ENCODE measurements at regions not wholly inside any gene's neighbourhood (a gene's known extent, or its start where the extent isn't known, plus 50 kb on each side); places are given as distances from the start of the nearest gene placed in this dataset.
"Not testable (repeated sequence)": the region's sequence is repeated elsewhere in the genome, so short reads cannot be mapped to it uniquely, and the experiment has no call there.

- TF ChIP-seq CTCF (IDR thresholded peaks at IDR 0.05; ENCODE audit: partially characterized antibody, unreplicated experiment): no peak
- H3K4me1 Mint-ChIP-seq (ENCODE audit: low read depth, unreplicated experiment): peaks cover 16% of the 10 kb centered on the region
- H3K9me3 Mint-ChIP-seq (ENCODE audit: unreplicated experiment): peaks cover 2% of the 10 kb centered on the region
- H3K4me3 Mint-ChIP-seq (ENCODE audit: unreplicated experiment): no peak overlapping the region
- H3K36me3 Mint-ChIP-seq (ENCODE audit: unreplicated experiment): no peaks in the 10 kb centered on the region
- H3K27me3 Mint-ChIP-seq (ENCODE audit: unreplicated experiment): peaks cover 4% of the 10 kb centered on the region
- no peak overlapping the region for H3K27ac Mint-ChIP-seq (ENCODE audit: unreplicated experiment)
- DNase-seq: no peak
These were observed 80.8 kb upstream of the SNTG2 start for GRCh38 chr2:869894-870293.

- Mint-ChIP-seq H3K27ac (ENCODE audit: unreplicated experiment) (no peak overlapping the region), H3K36me3 (ENCODE audit: unreplicated experiment) (no peaks in the 10 kb centered on the region), H3K9me3 (ENCODE audit: unreplicated experiment) (peaks cover 2% of the 10 kb centered on the region), H3K4me1 (ENCODE audit: low read depth, unreplicated experiment) (peaks cover 16% of the 10 kb centered on the region), H3K4me3 (ENCODE audit: unreplicated experiment) (no peak overlapping the region), H3K27me3 (ENCODE audit: unreplicated experiment) (peaks cover 4% of the 10 kb centered on the region)
- TF ChIP-seq CTCF (IDR thresholded peaks at IDR 0.05; ENCODE audit: partially characterized antibody, unreplicated experiment): no peak
- DNase-seq: no peak
These were observed 81.2 kb upstream of the SNTG2 start for GRCh38 chr2:869357-869871.

- peaks cover 16% of the 10 kb centered on the region for H3K4me1 Mint-ChIP-seq (ENCODE audit: low read depth, unreplicated experiment)
- not testable (repeated sequence) for H3K27ac Mint-ChIP-seq (ENCODE audit: unreplicated experiment); H3K27me3 Mint-ChIP-seq (ENCODE audit: unreplicated experiment); H3K36me3 Mint-ChIP-seq (ENCODE audit: unreplicated experiment); H3K4me3 Mint-ChIP-seq (ENCODE audit: unreplicated experiment); H3K9me3 Mint-ChIP-seq (ENCODE audit: unreplicated experiment); DNase-seq
These were observed 81.8 kb upstream of the SNTG2 start for GRCh38 chr2:868857-869256.

GRCh38 chr2:867296-867695, 83.4 kb upstream of the SNTG2 start:
- peaks cover 16% of the 10 kb centered on the region for H3K4me1 Mint-ChIP-seq (ENCODE audit: low read depth, unreplicated experiment)
- no peak for TF ChIP-seq CTCF (IDR thresholded peaks at IDR 0.05; ENCODE audit: partially characterized antibody, unreplicated experiment)
- H3K9me3 Mint-ChIP-seq (ENCODE audit: unreplicated experiment): peaks cover 2% of the 10 kb centered on the region
- H3K4me3 Mint-ChIP-seq (ENCODE audit: unreplicated experiment): no peak overlapping the region
- peaks cover 6% of the 10 kb centered on the region for H3K27me3 Mint-ChIP-seq (ENCODE audit: unreplicated experiment)
- H3K27ac Mint-ChIP-seq (ENCODE audit: unreplicated experiment): no peak overlapping the region
- DNase-seq: no peak
- no peaks in the 10 kb centered on the region for H3K36me3 Mint-ChIP-seq (ENCODE audit: unreplicated experiment)

GRCh38 chr2:866887-867286, 83.8 kb upstream of the SNTG2 start:
- no peak for DNase-seq
- H3K36me3 Mint-ChIP-seq (ENCODE audit: unreplicated experiment): no peaks in the 10 kb centered on the region

More at GRCh38 chr2:866887-867286, 83.8 kb upstream of the SNTG2 start:
- no peak for TF ChIP-seq CTCF (IDR thresholded peaks at IDR 0.05; ENCODE audit: partially characterized antibody, unreplicated experiment)
- Mint-ChIP-seq H3K9me3 (ENCODE audit: unreplicated experiment) (peaks cover 2% of the 10 kb centered on the region), H3K4me1 (ENCODE audit: low read depth, unreplicated experiment) (peaks cover 16% of the 10 kb centered on the region), H3K4me3 (ENCODE audit: unreplicated experiment) (peak overlapping the region; percentile 13), H3K27me3 (ENCODE audit: unreplicated experiment) (peaks cover 5% of the 10 kb centered on the region), H3K27ac (ENCODE audit: unreplicated experiment) (no peak overlapping the region)

Measured in glutamatergic neuron (in vitro differentiated cells).